HG02870 (cell line): ENCODE measurements at regions not wholly inside any gene's neighbourhood (a gene's known extent, or its start where the extent isn't known, plus 50 kb on each side); places are given as distances from the start of the nearest gene placed in this dataset.
A peak's percentile ranks its signal among the peaks of the same experiment; 100 is the strongest.
"Not testable (repeated sequence)": the region's sequence is repeated elsewhere in the genome, so short reads cannot be mapped to it uniquely, and the experiment has no call there.

ENCODE experiments used
- ATAC-seq: cut with Tn5 transposase; IDR thresholded peaks from one replicate; pipeline ENCODE4 v1.9.1; 2021; ENCODE audit warnings: mild to moderate bottlenecking, moderate library complexity; ENCODE audit not compliant: unreplicated experiment

DNA sequence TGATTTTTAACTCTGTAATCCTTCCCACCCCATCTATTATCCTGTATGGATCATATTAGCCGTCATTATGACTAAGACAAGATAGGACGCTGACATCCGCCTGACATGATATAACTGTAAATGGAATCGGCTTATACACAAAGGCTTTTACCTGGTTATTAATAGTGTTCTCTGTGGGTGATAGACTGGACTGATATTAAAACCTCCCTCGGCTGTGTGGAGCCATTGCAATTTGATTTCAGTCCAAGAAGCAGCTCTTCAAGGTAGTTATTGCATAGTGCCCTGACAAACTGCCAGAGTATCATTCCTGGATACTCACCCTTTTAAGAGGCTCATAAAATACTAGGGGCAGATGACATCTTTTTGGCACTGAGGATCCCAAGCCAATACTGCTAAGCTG lies 226.1 kb upstream of the HNRNPA3 start:
- no peak for ATAC-seq

DNA sequence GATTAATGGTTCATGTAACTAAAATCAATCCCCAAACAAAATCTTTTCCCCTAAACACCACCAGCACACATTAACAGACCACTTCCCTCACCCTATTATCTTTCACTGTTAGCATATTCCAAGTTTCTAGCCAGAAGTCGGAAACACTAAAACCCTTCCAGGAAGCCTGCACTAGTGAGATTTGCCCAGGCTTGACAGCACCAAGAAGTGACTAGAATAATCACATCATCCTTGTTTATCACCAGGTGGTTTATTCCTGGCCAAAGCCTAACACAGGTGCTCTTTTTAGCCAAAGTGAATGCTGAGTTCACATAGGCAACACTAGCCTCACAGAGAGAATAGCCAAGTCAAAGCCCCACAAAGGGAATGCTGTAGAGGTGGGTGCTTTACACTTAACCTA lies 221.2 kb upstream of the HNRNPA3 start:
- ATAC-seq = no peak

DNA sequence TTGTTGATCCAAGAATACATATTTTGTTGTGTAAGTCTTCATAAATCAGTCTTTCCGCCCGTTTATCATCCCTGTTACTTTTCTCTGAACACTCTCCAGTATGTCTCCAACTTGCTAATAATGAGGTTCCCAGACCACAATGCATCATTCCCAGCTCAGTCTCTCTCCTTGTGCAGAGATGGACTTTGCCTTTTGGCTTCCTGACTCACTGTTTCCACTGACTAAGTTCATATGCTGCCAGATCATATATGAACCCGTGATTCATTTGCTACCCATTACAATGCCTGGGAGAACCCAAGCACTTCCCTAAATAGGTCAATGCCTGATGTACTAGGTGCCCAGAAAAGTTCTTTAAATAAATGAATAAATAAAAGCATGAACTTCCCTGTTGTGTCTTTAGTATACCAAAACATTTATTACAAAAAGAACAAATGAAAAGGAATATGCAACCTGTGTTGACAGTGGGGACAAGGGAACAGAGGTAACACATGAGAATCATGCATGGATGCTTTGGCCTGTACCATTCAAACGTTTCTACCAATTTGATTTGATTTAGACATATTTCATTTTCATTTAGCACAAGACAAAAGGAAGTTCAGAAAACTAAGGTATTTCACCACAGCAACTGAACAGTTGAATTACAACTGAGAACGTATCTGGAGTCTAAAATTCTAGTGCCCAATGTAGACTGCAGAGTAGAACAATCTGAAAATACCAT lies 215.4 kb upstream of the HNRNPA3 start:
- peak; percentile 61 for ATAC-seq

DNA sequence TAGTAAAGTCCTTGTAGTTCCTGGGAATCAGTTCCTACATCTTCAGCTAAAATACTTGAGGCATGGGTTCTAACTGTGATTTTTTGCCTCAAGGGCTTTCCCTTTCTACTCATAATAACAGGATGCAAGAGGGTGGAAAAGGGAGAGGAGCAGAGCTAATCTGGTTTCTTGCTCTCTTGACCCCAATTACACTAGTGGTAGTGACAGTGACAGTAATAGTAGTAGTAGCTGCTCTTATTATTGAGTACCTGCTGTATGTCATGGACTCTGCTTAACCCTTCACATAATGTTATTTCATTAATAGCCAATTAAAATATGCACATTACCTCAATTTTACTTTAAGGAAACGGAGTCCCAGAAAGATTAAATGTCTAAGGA lies 214.8 kb upstream of the HNRNPA3 start:
- peak; percentile 13 for ATAC-seq

DNA sequence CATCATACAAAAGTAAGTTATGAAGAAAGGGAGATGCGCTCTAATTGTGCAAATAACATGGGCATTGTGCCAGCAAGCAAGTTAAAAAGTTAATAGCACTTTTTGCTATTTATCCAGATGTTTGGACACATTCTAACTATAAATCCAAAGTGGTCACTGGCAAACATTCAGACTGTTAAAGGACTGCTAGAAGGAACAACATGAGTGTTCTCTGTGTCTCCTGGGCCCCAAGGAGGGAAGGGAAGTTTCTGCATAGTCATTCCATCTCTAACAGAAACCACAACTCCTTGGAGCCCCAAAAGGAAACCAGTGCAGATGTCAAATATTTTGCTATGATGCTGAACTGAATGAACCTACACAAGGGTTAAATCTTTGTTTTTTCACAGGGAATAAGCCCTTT lies 213.3 kb upstream of the HNRNPA3 start:
- ATAC-seq = peak; percentile 55

DNA sequence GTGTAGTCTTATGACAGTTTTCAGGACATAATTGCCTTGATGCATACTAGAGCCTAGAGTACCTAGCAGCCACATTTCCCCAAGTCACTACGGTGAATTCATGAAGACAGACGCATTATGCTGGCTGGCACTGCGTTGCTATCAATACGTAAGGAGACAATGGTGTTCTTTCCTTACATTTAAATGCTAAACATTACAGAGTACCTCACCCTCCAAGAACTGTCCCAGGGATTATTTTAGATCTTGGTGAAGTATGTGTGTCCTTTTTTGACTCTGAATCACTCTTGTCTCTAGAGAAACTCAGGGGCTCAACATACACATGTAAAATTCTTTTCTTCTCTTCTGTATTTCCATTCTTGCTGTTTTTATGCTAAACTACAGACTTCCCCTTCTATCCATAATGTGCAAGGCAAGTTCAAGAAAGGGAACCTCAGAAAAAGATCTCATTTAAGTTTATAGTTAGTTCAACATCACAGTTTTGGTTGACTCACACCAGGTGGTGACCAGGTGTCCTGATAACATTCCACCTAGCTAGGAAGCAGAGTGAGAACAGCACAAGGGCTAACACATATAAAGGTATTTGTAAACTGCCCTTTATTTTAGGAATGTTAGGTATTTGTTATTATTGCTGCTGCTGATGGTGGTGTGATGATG lies 212.4 kb upstream of the HNRNPA3 start:
- ATAC-seq = no peak

DNA sequence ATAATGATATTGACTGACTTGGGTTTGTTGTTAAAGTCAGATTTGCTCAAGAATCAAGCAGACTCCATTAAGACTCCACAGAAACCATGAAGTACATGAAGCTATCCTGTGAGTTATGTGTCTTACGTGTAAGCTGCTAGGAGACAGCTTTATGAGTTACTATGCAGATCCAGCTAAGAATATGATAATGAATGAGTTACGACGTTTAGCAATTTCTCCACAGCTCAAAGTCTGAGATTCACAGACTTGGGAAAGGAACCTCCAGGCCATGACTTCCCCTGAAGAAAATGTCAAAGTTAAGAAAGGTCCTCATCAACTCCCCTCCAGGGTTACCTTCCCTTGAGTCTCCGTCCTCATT lies 211.9 kb upstream of the HNRNPA3 start:
- no peak for ATAC-seq

DNA sequence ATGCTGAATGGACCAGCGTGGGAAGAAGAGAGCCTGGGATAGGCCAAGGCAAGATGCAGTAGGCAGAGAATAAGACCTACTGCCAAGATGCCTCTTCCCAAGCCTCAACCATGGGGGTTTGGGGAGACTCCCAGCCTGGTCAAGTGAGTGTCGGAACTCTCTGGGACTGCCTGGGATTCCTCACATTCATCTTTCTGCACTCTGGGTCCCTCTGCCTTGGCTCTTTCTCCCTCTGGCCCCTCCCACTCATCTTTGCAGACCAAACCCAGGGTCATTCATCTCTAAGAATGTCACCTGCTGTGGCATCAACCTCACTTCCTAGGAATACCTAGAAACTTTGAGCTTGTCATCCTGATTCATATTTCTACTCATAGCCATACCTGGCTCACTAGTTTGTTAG lies 211.3 kb upstream of the HNRNPA3 start:
- no peak for ATAC-seq

DNA sequence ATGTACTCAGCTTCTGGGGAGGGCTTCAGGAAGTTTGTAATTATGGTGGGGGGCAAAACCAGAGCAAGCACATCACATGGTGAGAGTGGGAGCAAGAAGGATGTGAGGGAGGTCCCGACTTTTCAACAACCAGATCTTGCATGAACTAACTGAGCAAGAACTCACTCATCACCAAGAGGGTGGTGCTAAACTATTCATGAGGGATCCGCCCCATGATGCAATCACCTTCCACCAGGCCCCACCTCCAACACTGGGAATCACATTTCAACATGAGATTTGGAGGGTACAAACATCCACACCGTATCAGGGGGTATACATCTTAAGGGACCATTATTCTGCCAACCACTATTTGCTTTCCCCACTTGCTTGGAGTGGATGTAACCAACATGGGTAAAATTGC lies 209.6 kb upstream of the HNRNPA3 start:
- no peak for ATAC-seq

DNA sequence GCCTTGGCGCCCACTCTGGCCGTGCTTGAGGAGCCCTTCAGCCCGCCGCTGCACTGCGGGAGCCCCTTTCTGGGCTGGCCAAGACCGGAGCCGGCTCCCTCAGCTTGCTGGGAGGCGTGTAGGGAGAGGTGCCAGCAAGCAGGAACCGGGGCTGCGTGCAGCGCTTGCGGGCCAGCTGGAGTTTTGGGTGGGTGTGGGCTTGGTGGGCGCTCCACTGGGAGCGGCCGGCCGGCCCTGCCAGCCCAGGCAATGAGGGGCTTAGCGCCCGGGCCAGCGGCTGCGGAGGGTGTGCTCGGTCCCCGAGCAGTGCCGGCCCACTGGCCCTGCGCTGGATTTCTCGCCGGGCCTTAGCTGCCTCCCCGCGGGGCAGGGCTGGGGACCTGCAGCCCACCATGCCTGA lies 204.9 kb upstream of the HNRNPA3 start:
- ATAC-seq = not testable (repeated sequence)

DNA sequence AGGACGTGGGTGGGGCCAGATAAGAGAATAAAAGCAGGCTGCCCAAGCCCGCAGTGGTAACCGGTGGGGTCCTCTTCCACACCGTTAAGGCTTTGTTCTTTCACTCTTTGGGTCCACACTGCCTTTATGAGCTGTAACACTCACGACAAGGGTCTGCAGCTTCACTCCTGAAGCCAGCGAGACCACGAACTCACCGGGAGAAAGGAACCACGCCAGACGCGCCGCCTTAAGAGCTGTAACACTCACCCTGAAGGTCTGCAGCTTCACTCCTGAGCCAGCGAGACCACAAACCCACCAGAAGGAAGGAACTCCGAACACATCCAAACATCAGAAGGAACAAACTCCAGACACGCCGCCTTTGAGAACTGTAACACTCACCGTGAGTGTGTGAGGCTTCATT lies 203.9 kb upstream of the HNRNPA3 start:
- not testable (repeated sequence) for ATAC-seq

DNA sequence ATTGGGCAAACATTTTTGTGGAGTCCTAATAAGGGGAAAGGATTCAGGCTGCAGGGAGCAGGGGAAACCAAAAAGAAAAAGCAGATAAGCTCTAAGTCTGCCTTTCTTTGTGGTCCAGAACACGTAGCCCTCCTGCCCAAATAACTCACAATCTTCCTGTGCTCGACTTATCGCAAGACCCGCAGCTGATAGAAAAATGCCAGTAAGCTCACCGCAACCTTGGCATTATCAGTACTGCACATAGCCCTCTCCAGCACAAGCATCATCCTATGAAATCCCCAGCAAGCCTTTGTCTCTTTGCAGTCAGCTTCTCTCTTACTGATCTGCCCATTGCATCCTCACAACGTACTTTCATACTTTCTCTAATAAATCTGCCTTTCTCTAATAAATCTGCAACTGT lies 202.4 kb upstream of the HNRNPA3 start:
- ATAC-seq = no peak

DNA sequence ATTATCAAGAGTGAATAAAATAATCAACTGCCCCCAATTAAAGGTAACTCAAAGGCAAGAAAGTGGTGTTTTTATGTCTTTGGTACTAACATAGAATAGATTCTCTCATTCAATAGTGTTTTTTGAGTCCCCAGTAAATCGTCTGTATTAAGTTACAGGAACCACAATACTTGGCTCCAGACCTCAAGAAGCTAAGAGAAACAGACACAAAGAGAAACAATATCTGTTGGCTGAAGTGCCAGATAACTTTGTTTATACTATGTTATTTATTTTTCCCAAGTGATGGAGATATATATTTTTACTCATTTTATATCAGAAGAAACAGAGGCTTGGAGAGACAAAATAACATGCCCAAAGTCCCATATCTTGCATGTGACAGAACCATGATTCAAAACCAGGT lies 201.7 kb upstream of the HNRNPA3 start:
- ATAC-seq = no peak

DNA sequence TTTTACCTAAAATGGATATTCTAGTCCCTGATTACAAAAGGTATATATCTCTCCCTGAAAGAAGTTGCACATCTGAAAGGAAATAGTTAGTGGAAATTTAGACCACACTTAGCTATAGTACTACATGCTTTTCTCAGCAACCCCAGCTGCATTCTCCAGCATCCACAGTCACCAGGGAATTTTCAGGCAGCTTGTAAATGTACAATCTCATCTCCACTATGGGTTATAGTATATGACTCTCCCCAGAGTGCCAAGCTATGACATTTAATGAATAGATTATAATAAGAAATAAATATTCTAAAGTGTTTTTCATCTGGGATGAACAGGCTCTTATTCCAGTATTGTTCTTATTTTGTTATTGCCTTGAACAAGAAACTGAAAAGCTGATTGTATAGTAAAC lies 197.6 kb upstream of the HNRNPA3 start:
- no peak for ATAC-seq

DNA sequence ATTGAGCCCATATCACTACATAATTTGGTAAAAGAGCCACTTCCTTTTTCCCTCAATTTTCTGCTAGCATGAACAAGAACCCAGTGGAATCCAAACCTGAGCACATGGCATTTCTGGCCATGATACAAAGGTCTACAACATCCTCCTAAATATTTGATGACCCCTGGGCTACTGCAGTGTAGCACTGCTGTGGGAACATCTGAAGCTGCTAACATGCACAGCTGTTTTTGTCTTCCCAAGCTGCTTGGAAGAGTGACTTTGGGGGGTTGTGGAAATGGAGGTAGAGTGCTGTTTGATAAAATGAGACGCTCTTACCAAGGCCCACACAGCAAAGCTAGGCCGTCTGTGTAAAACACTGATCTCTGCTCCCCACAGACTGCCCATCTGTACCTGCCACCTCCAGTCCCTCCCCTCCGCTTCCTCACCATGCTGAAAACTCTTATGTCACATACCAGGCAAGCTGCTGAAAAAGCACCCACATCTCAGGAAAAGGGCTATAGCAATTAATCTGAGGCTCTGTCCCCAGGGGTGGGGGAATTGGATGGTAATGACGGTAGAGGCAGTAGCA lies 197.2 kb upstream of the HNRNPA3 start:
- ATAC-seq = no peak

DNA sequence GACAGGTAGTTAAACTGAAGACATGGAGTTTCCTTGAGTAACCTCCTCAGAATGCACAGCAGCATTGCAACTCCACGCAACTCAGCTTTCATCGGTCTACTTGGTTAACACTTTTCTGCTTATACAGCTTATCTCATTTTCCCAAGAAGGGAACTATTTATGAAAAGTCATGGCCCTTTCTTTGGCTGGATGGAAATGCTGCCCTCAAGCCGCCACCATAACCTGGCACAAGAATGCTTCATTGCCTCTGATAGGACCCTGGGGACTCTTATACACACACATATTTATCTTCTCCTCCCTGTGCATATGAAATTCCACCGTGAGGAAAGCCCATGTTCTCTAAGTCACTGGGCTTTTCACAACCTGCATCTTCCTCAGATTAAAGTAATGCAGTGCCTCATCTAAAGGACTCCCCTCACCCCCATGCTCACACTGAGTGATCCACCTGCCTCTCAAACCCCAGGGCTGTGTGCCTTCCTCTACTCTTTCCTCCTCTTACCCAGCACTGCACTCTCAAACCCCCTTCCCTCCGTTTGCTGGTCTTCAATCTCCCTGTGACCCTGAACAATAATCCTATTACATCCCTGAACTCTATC lies 192.0 kb upstream of the HNRNPA3 start:
- ATAC-seq = no peak

DNA sequence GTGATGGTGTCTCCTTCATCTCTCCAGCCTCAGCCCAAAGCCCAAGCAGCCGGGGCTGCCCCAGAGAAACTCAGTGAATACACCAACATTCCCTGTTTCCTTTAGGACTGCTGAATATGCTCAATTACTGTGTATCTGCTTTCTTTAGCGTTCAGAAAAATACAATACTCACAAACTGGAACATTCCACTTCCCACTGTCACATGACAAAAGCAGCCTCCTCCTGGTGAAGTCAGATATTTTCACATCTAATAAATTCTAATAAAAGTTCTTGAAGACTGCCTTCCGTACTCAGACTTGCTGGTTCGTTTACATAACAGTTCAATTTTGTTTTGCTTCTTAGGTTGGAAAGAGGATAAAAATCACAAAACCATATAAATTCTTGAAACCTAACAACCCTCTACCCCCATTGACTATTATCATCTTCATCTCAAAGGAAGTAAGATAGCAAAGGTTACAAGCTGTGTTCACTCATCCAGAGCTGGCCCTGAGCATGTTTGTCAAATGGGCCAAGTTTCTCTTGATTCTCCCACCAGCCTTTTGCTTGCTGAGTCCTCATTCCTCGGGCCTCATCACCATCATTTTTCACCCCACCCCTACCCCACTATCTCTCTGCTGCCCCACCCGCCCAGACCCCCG lies 190.8 kb upstream of the HNRNPA3 start:
- no peak for ATAC-seq

DNA sequence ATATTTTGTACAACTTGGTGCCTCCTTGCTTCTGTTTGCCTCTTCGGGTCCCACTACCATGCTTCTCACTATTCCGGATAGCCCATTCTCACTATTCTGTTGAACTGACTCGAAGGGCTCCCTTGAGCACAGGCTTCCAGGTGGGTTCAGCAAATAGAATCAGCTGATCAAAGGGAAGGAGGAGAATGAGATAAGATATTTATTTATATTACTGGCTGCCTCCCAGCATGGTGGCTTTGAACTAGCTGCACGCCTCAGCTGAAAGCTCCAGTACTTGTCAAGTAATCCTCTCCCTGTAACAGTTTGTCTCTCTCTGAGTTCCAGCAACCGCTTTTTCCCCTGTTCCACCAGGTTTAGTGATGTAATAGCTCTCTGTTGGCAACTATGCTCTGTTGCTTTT lies 187.8 kb upstream of the HNRNPA3 start:
- no peak for ATAC-seq

DNA sequence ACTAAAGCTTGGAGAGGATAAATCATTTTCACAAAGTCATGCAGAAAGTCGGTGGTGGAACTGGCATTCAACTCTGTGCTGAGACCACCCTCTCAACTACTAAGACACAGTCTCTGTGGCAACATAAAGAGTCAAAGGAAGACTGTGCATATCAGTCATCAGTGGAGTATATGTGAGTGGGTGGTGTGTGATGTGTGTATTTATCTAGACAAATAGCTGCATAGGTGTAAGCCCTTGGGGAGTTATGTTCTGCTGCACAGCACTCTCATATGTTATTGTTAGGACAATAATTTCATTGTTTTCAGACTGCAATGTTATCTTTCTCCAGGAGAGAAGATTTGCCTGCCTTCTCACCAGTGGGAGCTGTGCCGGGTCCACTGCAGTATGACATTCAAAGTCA lies 186.3 kb upstream of the HNRNPA3 start:
- ATAC-seq = no peak

DNA sequence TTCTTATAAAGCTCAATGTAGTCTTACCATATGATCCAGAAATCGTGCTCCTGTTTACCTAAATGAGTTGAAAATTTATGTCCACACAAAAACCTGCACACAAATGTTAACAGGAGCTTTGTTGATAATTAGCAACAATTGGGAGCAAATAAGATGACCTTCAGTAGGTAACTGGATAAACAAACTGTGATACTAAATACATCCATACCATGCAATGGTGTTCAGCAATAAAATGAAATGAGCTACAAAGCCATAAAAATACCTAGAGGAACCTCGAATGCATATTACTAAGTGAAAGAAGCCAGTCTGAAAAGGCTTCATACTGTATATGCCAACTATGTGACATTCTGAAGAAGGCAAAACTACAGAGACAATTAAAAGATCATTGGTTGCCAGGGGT lies 185.6 kb upstream of the HNRNPA3 start:
- ATAC-seq = no peak

DNA sequence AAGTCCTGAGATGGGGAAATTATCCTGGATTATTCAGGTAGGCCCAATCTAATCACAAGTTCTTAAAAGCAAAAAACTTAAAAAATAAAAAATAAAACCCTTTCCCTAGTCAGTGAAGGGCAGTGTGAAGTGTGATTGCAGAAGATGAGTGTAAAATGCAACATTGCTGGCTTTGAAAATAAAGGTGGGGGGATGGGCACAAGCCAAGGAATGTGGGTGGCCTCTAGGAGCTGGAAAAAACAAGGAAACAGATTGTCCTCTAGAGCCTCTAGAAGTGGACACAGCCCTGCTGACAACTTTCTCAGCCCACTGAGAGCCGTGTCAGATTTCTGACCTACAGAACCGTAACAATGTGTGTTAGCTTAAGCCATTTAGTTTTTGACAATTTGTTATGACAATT lies 184.3 kb upstream of the HNRNPA3 start:
- ATAC-seq = no peak

DNA sequence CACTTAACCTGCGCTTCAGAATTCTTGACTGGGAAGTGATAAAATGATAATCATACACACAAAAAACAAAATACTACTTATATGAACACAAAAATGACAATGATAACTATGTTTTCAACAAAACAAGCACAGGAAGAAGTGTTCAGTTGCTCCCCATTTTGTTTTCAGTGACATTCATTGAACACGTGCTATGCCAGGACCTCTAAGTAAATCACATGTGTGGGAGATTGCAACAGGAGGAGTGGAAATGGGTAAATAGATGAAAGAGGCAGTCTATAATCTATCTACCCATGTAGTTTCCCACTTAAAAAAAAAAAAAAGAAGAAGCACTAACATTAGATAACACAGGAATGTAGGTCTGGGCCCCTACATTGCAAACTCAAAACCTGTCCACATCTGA lies 183.5 kb upstream of the HNRNPA3 start:
- no peak for ATAC-seq
